GM19035 (cell line): ENCODE measurements at regions not wholly inside any gene's neighbourhood (a gene's known extent, or its start where the extent isn't known, plus 50 kb on each side); places are given as distances from the start of the nearest gene placed in this dataset.
"Not testable (repeated sequence)": the region's sequence is repeated elsewhere in the genome, so short reads cannot be mapped to it uniquely, and the experiment has no call there.

Source experiments
- ATAC-seq: cut with Tn5 transposase; IDR thresholded peaks from one replicate; pipeline ENCODE4 v1.9.1; 2021; ENCODE audit not compliant: unreplicated experiment

- no peak for ATAC-seq
Observed at GRCh38 chr5:154562244-154562880, 84.3 kb upstream of the HAND1 start.

- ATAC-seq = no peak
Observed at GRCh38 chr5:154559398-154560276, 81.6 kb upstream of the HAND1 start.

GRCh38 chr5:154557548-154557947, 79.5 kb upstream of the HAND1 start:
- ATAC-seq = no peak

DNA sequence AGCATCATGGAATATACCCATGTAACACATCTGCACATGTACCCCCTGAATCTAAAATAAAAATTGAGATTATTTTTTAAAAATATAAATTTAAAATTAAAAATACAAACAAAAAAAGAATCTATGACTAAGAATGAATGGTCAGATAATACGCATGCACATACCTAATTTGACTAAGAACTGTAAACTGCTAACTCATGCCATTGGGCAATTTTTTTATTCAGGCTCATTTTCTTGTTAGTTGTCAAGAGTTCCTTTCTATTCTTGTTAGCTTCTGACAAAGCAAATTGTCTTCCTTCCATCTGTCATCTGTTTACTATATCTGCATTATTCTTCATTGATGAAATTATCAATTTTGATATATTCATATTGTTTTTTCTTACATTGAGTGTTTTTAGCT, 69.5 kb upstream of the HAND1 start:
- ATAC-seq = no peak

DNA sequence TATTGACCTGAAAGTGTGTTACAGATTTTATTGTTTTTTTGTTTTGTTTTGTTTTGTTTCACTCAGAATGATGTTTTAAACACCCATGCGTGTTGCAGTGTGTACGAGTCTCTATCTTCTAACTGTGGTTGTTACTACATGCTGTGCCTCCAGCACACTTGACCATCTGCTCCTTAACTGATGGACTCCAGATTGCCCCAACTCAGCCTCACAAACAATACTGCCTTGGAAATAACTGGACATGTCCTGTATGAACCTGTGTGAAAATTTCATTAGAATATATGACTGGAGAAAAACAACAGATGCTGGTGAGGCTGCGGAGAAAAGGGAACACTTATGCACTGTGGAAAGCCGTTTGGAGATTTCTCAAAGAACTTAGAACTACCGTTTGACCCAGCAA, 68.7 kb upstream of the HAND1 start:
- ATAC-seq = no peak

DNA sequence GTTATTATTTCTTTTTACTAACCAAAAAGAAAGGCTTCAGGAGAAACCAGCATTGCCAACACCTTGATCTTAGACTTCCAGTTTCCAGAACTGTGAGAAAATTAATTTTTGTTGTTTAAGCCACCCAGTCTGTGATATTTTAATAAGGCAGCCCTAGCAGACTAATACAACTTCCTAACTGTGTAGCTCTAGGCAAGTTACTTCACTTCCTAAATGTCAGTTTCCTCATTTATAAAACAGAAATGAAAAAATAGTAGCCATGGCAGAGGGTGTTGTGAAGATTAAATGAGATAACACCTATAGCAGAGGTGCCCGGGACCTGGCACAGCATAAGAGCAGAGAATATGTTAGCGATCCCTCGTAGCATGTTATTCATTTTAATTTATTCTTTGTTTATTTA, 66.6 kb upstream of the HAND1 start:
- ATAC-seq = no peak

DNA sequence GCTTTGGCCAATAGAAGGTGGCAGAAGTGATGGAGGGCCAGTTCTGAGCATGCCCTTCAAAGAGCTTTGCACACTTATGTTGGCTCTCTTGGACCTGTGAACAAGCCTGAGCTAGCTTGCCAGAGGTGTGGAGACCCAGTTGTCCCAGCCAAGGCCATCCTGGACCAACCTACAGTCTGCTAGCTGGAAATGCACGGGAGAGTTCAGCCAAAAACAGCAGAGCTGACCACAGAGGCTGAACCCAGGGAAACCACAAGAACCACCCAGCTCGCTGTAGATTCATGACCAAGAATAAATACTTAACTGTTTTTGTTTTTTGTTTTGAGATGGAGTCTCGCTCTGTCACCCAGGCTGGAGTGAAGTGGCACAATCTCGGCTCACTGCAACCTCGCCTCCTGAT, 65.4 kb upstream of the HAND1 start:
- ATAC-seq = no peak

DNA sequence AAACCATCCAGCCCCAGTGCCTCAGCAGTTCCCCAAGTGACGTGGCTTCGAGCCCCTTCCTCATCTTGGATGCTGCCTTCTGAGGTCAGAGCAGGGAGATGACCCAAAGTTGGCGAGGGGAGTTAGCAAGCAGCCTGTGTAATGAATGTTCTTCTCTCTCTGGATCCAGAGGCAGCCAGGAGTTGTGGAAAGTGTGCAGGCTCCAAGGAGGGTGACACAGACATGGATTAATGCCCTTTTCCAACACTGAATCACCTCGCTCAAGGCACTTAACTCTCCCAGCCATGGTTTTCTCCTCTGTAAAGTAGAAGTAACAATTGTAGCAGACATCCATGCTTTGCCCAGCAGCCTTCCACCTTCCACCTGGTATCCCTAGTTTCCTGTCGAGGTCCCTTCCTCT, 64.6 kb upstream of the HAND1 start:
- ATAC-seq = no peak

GRCh38 chr5:154542000-154542399, 64.0 kb upstream of the HAND1 start:
- no peak for ATAC-seq

- no peak for ATAC-seq
Observed at GRCh38 chr5:154541553-154541952, 63.5 kb upstream of the HAND1 start.

- no peak for ATAC-seq
Observed at GRCh38 chr5:154540600-154540999, 62.6 kb upstream of the HAND1 start.

DNA sequence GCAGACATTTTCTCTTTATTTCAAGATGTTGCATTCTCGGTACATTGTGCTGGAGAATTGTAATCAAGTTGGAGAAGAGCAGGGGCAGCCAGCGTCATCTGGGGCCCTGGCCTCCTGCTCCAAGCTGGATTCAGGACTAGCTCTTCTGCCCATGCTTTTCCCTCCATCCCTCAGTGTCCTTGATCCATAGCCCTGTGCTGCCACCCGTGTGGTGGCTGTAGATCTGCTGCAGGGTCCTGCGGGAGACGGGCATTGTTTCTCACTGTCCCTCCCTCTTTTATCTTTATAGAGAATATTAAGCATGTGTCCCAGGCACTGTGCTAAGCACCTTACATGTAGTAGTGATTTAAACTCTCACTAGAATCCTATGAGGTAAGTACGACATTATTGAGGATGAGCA, 60.5 kb upstream of the HAND1 start:
- ATAC-seq = no peak

GRCh38 chr5:154536439-154536838, 58.4 kb upstream of the HAND1 start:
- ATAC-seq = not testable (repeated sequence)

GRCh38 chr5:154535535-154535934, 57.5 kb upstream of the HAND1 start:
- ATAC-seq = no peak

DNA sequence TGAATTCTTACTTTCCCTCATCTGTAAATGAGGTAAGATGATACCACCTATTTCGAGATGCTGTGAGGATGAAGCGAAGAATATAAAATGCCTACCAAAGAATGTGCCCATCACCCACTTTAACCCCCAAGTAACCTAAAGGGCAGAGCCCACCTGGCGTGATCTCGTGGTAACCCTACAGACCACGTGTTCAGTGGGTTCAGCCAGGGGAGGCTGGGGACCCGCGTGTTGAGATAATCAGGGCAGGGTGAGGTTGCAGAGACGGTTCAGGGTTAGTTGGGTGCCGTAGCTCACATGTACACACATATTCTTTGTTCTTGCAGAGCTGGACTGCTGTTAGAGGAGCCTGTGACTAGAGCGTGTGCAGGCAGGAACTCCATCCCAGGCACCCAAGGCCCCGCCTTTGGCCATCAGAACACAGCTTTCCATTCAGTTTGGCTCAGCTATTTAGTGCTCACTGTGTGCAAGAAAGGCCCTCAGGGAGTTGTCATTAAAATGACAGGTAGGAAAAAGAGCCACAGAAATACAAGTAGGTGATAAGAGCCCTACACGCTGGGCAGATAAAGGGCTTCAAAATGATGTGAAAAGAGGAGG, 56.5 kb upstream of the HAND1 start:
- ATAC-seq = no peak

- no peak for ATAC-seq
Observed at GRCh38 chr5:154529282-154529681, 51.3 kb upstream of the HAND1 start.

DNA sequence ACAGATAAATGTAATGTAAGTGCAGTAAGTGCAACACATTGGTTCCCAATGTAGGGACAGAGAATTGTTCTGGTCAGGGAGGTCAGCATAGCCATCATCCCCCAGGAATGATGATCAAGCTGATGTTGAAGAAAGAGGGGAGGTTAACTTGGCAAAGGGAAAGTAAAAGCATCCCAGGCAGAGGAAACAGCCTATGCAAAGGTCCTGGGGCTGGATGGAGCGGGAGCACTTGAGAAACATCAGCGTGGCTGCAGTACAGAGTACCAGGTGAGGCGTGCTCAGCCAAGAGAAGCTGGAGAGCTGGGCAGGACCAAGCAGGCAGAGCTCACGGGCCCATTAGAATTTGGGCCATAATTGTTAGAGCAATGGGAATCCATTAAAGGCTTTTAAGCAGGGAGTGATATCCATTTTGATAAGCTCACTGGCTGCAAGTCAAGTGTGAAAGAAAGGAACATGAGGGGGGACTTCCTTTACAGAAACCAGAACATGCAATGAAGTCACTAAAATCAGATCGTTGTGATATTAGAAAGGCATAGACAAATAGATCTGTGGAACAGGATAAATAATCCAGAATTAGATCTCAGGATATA, 50.1 kb upstream of the HAND1 start:
- ATAC-seq = no peak
